ENCODE measurements at regions not wholly inside any gene's neighbourhood (a gene's known extent, or its start where the extent isn't known, plus 50 kb on each side); places are given as distances from the start of the nearest gene placed in this dataset.

GRCh38 chr10:8586504-8586903 lies 532.0 kb downstream of the GATA3 start:
- TF ChIP-seq, protein P1, sequence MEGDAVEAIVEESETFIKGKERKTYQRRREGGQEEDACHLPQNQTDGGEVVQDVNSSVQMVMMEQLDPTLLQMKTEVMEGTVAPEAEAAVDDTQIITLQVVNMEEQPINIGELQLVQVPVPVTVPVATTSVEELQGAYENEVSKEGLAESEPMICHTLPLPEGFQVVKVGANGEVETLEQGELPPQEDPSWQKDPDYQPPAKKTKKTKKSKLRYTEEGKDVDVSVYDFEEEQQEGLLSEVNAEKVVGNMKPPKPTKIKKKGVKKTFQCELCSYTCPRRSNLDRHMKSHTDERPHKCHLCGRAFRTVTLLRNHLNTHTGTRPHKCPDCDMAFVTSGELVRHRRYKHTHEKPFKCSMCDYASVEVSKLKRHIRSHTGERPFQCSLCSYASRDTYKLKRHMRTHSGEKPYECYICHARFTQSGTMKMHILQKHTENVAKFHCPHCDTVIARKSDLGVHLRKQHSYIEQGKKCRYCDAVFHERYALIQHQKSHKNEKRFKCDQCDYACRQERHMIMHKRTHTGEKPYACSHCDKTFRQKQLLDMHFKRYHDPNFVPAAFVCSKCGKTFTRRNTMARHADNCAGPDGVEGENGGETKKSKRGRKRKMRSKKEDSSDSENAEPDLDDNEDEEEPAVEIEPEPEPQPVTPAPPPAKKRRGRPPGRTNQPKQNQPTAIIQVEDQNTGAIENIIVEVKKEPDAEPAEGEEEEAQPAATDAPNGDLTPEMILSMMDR (IDR thresholded peaks at IDR 0.05; ENCODE audit: low read depth, low read length, poor library complexity, severe bottlenecking) = no peak
- no peak for TF ChIP-seq EZH2phosphoT487 (IDR thresholded peaks at IDR 0.05; ENCODE audit: borderline replicate concordance, low read length)

Data from DOHH2 (cell line).